Activated CD4-positive, alpha-beta T cell treated with anti-CD3 and anti-CD28 coated beads, Interleukin-2, Interleukin-4, amounts not matched to agents 100 ng/mL and 50 ng/mL, durations not matched to agents 16 hours and 8 hours (primary cell): ENCODE measurements at regions not wholly inside any gene's neighbourhood (a gene's known extent, or its start where the extent isn't known, plus 50 kb on each side); places are given as distances from the start of the nearest gene placed in this dataset.
"Not testable (repeated sequence)": the region's sequence is repeated elsewhere in the genome, so short reads cannot be mapped to it uniquely, and the experiment has no call there.

Source experiments
- DNase-seq: peaks from one replicate; pipeline ENCODE4 v3.0.0-alpha.2; 2020; ENCODE audit warnings: low spot score

DNA sequence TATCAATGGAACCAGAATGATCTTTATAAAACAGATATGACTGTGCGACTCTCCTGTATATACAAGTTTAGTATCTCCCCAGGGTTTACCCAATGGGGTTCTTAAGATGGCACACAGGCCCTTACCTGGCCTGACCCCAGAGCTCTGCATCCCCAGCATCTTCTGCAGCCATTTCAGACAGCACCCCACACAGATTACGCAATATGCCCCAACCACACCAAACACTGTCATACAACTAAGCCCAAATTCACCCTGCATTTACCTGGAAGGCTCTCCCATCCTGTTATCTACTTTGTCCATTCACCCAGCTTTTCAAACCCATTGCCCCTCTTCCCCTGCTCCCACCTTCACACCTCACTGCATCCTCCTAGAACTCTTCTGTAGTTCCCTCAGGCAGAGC, 182.5 kb upstream of the API5 start:
- no peak for DNase-seq

- DNase-seq = no peak
These were observed 181.2 kb upstream of the API5 start for GRCh38 chr11:43130616-43131015.

DNA sequence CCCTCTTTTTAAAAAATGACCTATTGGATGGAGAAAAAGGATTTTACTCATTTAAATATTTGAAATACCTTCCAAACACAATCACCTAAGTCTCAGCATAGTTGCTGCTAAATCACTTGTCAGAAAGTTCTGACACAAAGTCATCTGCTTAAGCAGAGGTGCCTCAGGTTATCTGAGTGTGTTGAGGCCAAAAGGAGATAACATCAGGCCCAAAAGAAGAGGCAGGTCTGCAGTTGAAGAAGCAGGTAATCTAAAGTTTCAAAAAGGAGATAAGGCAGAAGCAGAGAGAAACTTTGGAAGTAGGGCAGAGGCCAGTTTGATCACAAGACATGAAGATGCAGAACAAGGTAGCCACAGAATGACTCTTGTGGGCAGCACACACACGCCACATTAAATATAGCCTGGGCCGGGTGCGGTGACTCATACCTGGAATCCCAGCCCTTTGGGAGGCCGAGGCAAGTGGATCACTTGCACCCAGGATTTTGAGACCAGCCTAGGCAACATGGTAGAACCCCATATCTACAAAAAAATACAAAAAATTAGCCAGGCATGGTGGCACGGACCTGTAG, 175.7 kb upstream of the API5 start:
- DNase-seq = no peak

DNA sequence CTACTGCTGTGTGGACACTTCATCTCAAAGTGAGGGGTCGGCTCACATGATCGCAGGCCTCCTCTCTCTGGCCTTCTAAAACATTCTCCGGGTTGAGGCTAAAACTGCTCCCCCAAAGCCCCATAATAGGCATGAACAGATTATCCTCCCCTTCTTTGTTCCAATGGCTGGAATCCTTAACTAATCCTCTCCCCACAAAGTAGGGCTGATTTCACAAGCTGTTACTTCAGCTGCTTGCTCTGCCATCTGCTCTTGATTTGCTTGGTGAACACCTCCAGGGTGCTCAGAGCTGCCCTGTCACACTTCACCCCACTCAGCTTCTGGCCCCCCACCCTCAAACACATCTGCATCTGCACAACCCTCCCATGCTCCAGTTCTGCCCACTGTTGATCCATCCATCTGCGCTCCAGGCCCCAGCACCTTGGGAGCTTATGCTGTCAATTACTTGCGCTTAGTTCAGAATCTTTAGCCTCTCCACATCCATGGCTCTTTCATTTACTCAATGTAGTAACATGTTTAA, 173.1 kb upstream of the API5 start:
- no peak for DNase-seq

- DNase-seq = no peak
These were observed 166.1 kb upstream of the API5 start for GRCh38 chr11:43145653-43146052.

DNA sequence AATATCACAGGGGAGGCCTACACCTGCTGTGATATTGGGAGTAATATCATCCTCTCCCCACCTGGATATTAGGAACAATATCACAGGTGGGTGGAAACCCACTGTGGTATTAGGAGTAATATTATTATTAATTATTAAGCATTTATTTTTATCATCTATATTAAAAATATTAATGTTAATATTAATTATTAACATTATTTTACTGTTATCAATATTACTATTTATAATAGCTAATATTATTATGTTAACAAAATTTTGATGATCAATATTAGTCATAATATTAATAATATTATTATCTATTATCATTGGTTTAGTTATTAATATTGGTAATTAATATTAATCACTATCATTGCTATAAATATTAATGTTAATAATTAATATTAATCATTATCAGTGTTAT, 161.1 kb upstream of the API5 start:
- no peak for DNase-seq

DNA sequence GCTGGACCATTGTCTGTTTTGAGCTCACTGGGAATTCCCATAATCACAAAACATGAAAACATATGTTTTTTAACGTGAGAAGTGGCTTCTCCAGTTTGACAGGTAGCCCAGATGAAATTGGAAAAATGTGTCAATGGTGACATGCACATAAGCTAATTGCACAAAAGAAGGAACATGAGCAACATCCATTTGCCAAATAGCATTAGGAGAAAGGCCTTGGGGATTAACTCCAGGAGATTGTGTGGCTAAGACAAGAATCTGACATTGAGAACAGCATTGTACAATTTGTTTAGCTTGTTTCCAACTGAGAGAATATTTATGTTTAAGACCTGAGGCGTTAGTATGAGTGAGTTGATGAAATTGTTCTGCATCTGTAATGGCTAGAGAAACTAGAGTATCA, 147.0 kb upstream of the API5 start:
- DNase-seq = no peak

DNA sequence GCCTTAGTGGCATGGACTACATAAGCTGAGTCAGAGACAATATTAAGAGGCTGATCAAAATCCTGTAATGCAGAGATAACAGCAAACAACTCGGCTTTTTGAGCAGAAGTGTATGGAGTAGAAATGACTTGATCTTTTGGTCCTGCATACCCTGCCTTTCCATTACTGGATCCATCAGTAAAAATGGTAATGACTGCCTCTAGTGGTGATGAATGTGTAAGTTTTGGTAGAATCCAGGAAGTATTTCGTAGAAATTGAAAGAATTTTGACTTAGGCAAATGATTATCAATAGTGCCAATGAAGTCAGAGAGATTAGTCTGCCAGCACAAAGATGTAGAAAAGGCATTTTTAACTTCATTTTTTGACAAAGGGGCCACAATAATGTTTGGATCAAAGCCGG, 146.4 kb upstream of the API5 start:
- not testable (repeated sequence) for DNase-seq

GRCh38 chr11:43168241-43168640, 143.6 kb upstream of the API5 start:
- not testable (repeated sequence) for DNase-seq

GRCh38 chr11:43172477-43172876, 139.3 kb upstream of the API5 start:
- DNase-seq = no peak

GRCh38 chr11:43177975-43178374, 133.8 kb upstream of the API5 start:
- no peak for DNase-seq

- DNase-seq = not testable (repeated sequence)
These were observed 117.3 kb upstream of the API5 start for GRCh38 chr11:43194459-43194858.

- no peak for DNase-seq
These were observed 114.4 kb upstream of the API5 start for GRCh38 chr11:43197379-43197778.

GRCh38 chr11:43200031-43200430, 111.8 kb upstream of the API5 start:
- DNase-seq = no peak

- no peak for DNase-seq
These were observed 99.5 kb upstream of the API5 start for GRCh38 chr11:43212279-43212678.

DNA sequence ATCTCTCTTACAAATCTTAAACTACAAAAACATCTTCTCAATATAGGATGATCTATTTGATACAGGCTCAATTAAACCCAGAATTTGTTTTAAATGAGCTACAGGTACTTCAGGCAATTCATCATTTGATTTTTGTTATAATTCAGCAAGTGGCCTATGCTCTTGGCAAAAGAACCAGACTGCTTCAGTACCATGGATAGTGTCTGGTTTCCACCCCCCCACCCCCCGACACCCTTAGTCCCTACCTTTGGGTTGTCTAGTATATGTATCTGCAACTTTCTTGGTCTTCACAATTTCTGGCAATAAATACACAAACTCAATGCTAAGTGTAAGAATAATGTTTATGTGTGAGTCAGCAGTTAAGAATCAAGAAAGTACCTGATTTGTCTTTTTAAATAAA, 97.3 kb upstream of the API5 start:
- DNase-seq = no peak

DNA sequence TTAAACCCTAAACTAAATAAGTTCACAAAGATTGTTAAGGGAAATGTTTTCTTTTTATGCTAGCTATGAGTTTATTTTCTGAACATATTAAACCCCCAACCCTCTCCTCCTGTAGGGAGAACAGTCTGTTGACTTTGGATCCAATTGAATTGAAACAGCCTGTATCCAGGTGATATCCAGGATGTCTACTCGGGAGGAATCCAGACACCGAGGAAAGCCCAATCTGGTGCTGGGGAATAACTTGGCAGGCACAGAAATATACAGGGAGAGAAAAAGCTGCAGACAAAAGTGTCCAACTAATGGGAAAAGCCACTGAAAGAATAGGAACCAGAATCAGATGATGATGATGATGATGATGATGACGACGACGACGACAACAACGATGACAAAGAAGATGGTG, 93.9 kb upstream of the API5 start:
- DNase-seq = no peak

DNA sequence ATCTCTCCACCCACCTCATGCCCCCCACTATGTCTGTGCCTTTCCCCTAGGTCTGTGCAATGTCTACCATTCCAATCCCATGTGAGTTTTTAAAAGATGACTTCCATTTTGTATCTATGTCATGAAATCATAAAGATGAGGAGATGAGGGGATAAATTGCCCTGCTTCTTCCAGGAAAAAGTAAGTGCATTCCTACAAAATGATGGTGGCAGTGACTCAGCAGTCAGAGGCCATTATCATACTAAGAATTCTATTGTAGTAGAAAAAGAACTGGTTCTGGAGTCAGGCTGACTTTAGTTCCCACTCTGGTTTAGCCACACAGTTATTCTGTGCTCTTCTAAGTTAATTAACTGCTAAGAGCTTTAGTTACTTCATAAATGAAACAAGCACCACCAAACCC, 89.6 kb upstream of the API5 start:
- DNase-seq = no peak

DNA sequence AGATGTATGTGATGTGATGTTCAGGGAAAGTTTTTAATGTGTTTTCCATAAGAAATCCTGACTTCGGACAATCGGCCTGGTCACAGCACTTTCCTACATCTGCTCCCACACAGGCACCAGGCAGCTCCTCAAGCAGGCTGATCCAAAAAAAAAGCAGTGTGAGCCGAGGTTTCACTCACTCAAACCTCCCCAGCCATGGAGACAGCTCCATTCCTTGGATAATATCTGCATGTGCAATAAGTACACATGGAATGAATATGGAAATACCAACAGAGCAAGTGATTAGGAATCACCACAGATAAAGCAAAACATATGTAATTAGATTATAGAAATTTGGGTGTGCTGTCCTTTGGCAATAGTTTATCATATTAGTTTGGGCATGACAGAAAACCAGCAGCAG, 88.8 kb upstream of the API5 start:
- DNase-seq = no peak

DNA sequence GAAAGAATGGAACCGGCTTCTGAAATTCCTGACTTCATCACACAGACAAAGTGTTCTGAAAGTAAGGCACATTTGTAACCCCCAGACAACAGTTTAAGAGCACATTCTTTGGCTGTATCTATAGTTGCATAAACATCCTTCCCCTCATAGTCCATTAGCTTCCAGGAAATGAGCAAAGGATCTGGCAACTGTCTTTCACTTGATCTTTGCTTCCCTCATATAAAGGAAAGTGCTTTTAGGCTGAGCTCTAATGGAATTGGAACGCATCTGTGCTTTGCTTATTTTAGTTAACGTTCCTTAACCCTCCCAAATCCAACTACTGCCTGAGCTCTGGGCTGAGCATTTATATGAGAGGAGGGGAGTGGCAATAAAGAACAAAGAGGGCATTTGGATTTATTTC, 76.9 kb upstream of the API5 start:
- DNase-seq = no peak

GRCh38 chr11:43238341-43238740, 73.5 kb upstream of the API5 start:
- no peak for DNase-seq

DNA sequence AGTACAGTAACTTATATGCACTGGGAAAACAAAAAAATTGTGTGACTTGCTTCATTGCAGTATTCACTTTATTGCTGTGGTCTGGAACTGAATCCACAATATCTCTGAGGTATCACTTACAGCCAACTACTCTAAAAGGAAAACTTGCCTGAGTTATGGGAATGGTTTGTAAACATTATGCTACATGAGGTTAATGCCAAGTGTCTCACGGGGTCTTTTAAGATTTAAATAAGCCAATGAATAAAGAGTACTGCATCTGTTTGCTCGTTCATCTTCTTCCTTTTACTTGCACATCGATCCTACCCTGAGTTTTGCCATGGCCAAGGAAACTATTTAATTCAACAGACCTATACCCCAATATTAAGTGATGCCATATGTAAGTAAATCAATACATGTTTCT, 72.0 kb upstream of the API5 start:
- DNase-seq = no peak

DNA sequence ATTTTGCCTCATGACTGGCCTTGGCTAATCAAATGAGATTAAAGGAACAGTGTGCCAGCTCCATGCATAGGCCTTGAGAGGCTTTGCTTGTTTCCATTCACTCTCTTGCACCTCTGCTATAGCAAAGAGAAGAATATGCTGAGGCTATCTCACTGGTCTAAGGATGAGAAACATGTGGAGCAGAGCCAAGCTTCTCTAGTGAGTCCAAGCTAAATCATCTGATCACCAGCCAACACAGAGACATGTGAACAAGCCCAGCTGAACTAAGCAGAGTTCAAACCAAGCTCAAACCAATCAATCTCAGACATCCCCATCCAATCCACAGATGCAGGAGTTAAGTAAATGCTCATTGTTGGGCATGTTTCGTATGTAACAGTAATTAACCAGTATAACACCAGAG, 69.4 kb upstream of the API5 start:
- no peak for DNase-seq

DNA sequence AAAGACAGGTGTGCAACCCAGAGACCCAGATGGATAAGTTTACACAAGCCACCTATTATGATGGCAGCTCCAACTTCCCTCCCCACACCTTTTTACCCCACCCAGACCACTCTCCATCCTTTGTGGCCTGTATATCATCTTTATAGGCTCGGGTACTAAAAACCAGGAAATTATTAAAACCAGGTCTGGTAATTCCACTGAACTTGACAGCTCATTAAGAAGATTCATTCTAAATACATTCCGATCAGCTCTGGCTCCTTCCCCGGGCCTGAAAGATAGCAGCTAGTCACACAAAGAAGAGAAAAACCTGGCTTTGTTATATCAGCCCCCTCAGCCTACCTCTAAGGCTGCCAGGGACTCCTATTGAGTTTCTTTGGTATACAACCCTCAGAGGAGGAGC, 67.9 kb upstream of the API5 start:
- no peak for DNase-seq

DNA sequence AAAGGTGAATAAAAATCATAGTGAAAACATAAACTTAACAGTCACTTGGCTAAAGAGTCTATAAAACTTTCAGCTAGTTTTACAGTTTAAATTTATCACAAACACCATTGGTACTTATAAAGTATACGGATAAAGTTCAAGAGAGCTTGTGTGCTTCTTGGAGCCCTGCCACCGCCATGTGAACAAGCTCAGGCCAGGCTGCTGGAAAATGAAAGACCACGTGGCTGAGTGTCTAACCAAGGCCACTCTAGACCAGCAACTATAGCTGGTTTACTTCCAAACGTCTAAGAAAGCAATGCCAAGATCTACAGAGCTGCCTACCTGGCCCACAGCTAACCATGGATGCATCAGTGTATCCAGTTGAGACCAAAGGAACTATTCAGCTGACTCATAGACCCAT, 66.3 kb upstream of the API5 start:
- no peak for DNase-seq
